MM.1S (cell line): ENCODE measurements at regions not wholly inside any gene's neighbourhood (a gene's known extent, or its start where the extent isn't known, plus 50 kb on each side); places are given as distances from the start of the nearest gene placed in this dataset.

Source experiments
- DNase-seq: peaks from one replicate; pipeline ENCODE4 v3.0.0-alpha.2; 2015
- H2AFZ ChIP-seq: fragments of 300-600 bp; sonication (generic); 2 replicates; pipeline ENCODE4 v1.6.0; 2016; ENCODE audit warnings: antibody characterized with exemption, low read length
- H3F3A ChIP-seq: fragments of 300-600 bp; sonication (generic); 2 replicates; pipeline ENCODE4 v1.6.1; 2016; ENCODE audit warnings: mild to moderate bottlenecking, antibody characterized with exemption, low read length, moderate library complexity, mixed read lengths; ENCODE audit not compliant: insufficient read depth
- H3K27ac ChIP-seq: fragments of 300-600 bp; sonication (generic); 2 replicates; pipeline ENCODE4 v1.5.1; 2016; ENCODE audit warnings: mild to moderate bottlenecking, low read length
- H3K27me3 ChIP-seq: fragments of 300-600 bp; sonication (generic); replicated peaks from 2 replicates; pipeline ENCODE4 v1.6.0; 2016; ENCODE audit warnings: low read length; ENCODE audit not compliant: insufficient read depth
- H3K36me3 ChIP-seq: fragments of 300-600 bp; sonication (generic); replicated peaks from 2 replicates; pipeline ENCODE4 v1.6.1; 2016; ENCODE audit warnings: mild to moderate bottlenecking, low read length, mixed read lengths; ENCODE audit not compliant: insufficient read depth
- H3K4me1 ChIP-seq: fragments of 300-600 bp; sonication (generic); 2 replicates; pipeline ENCODE4 v1.6.1; 2016; ENCODE audit warnings: low read length, mixed read lengths
- H3K4me2 ChIP-seq: fragments of 300-600 bp; sonication (generic); 2 replicates; pipeline ENCODE4 v1.6.0; 2016; ENCODE audit warnings: low read depth, low read length
- H3K4me3 ChIP-seq: fragments of 300-600 bp; sonication (generic); 2 replicates; pipeline ENCODE4 v1.5.1; 2016; ENCODE audit warnings: low read length, mixed read lengths
- H3K79me2 ChIP-seq: fragments of 300-600 bp; sonication (generic); 2 replicates; pipeline ENCODE4 v1.6.1; 2016; ENCODE audit warnings: mixed run types, low read length, mixed read lengths
- H3K9ac ChIP-seq: fragments of 300-600 bp; sonication (generic); 2 replicates; pipeline ENCODE4 v1.6.1; 2016; ENCODE audit warnings: low read length, mixed read lengths
- H3K9me2 ChIP-seq: fragments of 300-600 bp; sonication (generic); replicated peaks from 2 replicates; pipeline ENCODE4 v1.6.1; 2016; ENCODE audit warnings: mild to moderate bottlenecking, low read length, mixed read lengths; ENCODE audit not compliant: insufficient read depth
- H3K9me3 ChIP-seq: fragments of 300-600 bp; sonication (generic); replicated peaks from 2 replicates; pipeline ENCODE4 v1.6.1; 2016; ENCODE audit warnings: mild to moderate bottlenecking, low read length, mixed read lengths; ENCODE audit not compliant: insufficient read depth
- H4K20me1 ChIP-seq: fragments of 300-600 bp; sonication (generic); 2 replicates; pipeline ENCODE4 v1.6.1; 2016; ENCODE audit warnings: mild to moderate bottlenecking, low read length, moderate library complexity, mixed read lengths; ENCODE audit not compliant: insufficient read depth
- EZH2 ChIP-seq: fragments of 300-600 bp; sonication (generic); optimal IDR thresholded peaks from 2 replicates; pipeline ENCODE3; 2017; ENCODE audit warnings: low read depth, mild to moderate bottlenecking, antibody characterized with exemption, low read length, mixed read lengths
- EZH2phosphoT487 ChIP-seq: fragments of 300-600 bp; sonication (generic); IDR thresholded peaks from 2 replicates; pipeline ENCODE4 v1.6.1; 2018; ENCODE audit warnings: antibody characterized with exemption, low read length
- TF ChIP-seq, protein P1 (sequence below): fragments of 300-600 bp; sonication (generic); IDR thresholded peaks from 2 replicates; pipeline ENCODE4 v1.5.1; 2016; ENCODE audit warnings: antibody characterized with exemption, low read length, mixed read lengths

DNA sequence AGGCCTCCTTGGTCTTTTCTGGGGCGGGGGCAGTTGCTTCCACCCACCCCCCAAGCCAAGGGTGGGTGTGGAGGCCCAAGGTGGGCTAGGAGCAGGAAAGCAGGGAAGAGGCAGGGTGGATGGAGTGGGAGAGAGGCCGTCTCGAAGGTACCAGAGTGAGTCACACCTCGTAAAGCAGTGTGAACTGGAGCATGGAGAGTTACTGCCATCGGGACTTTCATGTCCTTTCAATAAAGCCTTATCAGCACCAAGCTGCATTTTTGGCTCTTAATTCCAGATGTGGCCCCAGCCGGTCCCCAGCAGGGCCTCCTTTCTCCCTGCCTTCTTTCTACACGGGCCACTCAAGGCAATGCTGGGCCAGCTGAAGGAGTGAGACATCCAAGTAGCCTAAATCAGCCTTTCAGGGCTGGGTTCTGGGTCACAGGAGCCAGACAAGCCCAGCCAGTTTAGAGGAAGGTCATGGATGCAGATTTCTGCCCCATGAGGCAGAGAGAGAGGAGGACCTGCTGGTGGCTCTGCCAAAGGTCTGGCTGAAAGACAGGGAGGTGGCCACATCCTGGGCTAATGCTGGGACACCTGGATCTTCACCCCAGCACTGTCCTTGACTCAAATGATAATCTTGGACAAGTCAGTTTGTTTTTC lies 59.0 kb upstream of the CD82 start:
- Histone ChIP-seq H3K4me3 (no peak overlapping the region), H3K79me2 (no peaks in the 10 kb centered on the region), H3K9me3 (no peaks in the 10 kb centered on the region), H3K27me3 (no peaks in the 10 kb centered on the region), H4K20me1 (no peaks in the 10 kb centered on the region), H3K36me3 (no peaks in the 10 kb centered on the region), H3K4me2 (no peak overlapping the region), H2AFZ (no peak overlapping the region), H3K27ac (no peak overlapping the region), H3K4me1 (no peaks in the 10 kb centered on the region), H3K9ac (no peak overlapping the region), H3F3A (no peaks in the 10 kb centered on the region), H3K9me2 (no peaks in the 10 kb centered on the region)
- DNase-seq, result no peak
- TF ChIP-seq, protein P1, sequence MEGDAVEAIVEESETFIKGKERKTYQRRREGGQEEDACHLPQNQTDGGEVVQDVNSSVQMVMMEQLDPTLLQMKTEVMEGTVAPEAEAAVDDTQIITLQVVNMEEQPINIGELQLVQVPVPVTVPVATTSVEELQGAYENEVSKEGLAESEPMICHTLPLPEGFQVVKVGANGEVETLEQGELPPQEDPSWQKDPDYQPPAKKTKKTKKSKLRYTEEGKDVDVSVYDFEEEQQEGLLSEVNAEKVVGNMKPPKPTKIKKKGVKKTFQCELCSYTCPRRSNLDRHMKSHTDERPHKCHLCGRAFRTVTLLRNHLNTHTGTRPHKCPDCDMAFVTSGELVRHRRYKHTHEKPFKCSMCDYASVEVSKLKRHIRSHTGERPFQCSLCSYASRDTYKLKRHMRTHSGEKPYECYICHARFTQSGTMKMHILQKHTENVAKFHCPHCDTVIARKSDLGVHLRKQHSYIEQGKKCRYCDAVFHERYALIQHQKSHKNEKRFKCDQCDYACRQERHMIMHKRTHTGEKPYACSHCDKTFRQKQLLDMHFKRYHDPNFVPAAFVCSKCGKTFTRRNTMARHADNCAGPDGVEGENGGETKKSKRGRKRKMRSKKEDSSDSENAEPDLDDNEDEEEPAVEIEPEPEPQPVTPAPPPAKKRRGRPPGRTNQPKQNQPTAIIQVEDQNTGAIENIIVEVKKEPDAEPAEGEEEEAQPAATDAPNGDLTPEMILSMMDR, result no peak
- TF ChIP-seq EZH2, result no peak
- TF ChIP-seq EZH2phosphoT487, result no peak

DNA sequence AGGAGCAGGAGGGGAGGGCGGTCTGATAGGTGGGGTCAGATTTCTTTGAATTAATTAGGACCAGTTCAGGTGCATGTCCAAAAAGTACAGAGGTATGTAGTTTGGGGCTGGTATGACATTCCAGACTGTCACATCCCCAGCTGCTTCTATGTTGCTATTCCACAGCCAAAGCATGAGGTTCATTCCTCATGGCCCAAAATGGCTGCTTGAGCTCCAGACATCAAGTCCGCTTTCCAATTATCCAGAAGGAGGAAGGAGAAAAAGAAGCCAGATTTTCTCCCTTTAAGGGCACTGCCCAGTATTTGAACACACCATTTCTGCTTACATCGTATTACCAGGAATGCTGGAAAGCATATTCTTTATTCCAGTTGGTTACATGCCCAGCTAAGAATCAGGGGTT lies 58.0 kb upstream of the CD82 start:
- Histone ChIP-seq H3K27ac (no peak overlapping the region), H3K9me3 (no peaks in the 10 kb centered on the region), H3K79me2 (no peaks in the 10 kb centered on the region), H3K4me2 (no peak overlapping the region), H3K36me3 (no peaks in the 10 kb centered on the region), H4K20me1 (no peaks in the 10 kb centered on the region), H3K27me3 (no peaks in the 10 kb centered on the region), H3K4me3 (no peak overlapping the region), H3F3A (no peaks in the 10 kb centered on the region), H3K9ac (no peak overlapping the region), H3K4me1 (no peaks in the 10 kb centered on the region), H3K9me2 (no peaks in the 10 kb centered on the region), H2AFZ (no peak overlapping the region)
- DNase-seq, result no peak
- TF ChIP-seq, protein P1, result no peak
- TF ChIP-seq EZH2phosphoT487 (no peak), EZH2 (no peak)

DNA sequence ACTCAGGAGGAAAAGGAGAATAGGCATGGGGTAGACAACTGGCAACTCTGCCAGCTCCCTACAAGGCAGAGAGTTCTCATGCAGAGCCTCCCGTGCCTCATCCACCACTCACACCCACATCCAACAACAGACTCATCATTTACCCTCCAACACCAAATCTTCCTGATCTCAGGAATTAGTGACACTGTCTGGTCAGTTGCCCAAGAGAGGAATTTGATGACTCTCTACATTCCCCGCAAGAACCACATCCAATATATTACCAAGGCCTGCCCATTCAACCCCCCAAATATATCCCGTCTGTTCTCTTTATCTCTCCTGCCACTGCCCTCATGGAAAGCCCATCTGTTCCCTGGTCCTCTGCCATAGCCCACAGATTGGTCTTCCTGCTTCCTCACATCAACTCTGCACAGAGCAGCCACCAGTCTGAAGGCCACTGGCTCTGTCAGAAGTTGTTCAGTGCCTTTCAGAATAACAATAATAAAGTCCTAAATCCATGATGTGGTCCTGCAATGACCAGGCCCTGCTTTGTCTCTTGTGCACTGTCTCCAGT lies 57.5 kb upstream of the CD82 start:
- no peaks in the 10 kb centered on the region for H3F3A ChIP-seq
- no peaks in the 10 kb centered on the region for H3K9me2 ChIP-seq
- no peaks in the 10 kb centered on the region for H3K4me1 ChIP-seq
- no peak overlapping the region for H3K27ac ChIP-seq
- no peak overlapping the region for H3K4me3 ChIP-seq
- no peaks in the 10 kb centered on the region for H3K79me2 ChIP-seq
- H4K20me1 ChIP-seq, result no peaks in the 10 kb centered on the region
- H3K36me3 ChIP-seq, result no peaks in the 10 kb centered on the region
- no peak for DNase-seq
- no peak overlapping the region for H3K9ac ChIP-seq
- no peak overlapping the region for H3K4me2 ChIP-seq
- no peaks in the 10 kb centered on the region for H3K9me3 ChIP-seq
- TF ChIP-seq EZH2 (no peak), EZH2phosphoT487 (no peak)
- TF ChIP-seq, protein P1, result no peak
- no peak overlapping the region for H2AFZ ChIP-seq
- no peaks in the 10 kb centered on the region for H3K27me3 ChIP-seq
